ENCODE measurements at regions not wholly inside any gene's neighbourhood (a gene's known extent, or its start where the extent isn't known, plus 50 kb on each side); places are given as distances from the start of the nearest gene placed in this dataset.
"Not testable (repeated sequence)": the region's sequence is repeated elsewhere in the genome, so short reads cannot be mapped to it uniquely, and the experiment has no call there.

DNA sequence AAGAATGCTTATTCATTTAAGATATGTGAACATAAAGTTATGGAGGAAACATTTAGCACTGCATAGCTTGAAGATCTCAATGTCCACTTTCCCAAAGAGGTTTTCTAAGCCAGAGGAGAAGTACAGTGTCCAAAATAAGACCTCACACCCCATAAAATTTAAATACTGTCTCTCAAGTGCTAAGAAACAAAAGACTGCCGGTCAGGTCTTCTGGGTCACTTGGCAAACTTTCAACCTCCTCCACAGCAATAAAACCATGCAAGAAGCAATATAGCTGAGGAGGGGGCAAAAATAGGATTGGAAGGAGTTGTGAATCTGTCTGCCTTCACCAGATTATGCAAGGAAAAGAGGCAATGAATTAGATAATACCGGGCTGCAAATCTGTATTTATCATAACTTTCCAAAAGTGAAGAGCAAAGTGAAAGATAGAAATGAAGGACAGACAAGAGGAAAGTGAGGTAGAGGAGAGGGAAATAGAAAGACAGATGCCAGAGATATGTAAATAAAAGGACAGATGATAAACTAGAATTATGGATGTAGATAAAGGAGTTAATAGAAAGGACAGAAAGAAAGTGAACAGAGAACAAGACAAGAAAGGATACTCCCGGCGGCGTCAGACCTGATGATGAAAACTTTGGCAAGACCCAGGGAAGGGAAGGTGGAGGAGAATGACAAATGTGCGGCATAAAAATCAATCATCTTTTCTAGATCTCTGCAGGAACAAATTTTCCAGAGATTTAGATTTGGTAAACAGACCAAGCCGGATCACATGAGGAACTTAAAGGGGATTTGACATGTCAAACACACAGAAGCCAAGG, 152.7 kb upstream of the FAM241A start:
- DNase-seq: no peak

GRCh38 chr4:111994392-111994791, 150.9 kb upstream of the FAM241A start:
- no peak for DNase-seq

DNA sequence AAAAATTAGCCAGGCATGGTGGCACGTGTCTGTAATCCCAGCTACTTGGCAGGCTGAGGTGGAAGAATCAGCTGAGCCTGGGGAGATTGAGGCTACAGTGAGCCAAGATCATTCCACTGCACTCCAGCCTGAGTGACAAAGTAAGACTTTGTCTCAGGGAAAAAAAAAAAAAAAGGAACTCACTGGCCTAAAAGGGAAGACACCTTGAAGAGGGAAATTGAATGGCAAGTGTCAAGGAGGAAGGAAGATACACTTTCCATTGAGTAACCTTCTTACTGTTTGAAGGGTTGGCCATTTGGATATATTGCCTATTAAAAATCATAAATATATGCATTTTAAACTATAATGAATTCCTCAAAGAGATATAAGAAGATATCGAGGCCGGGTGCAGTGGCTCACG, 147.5 kb upstream of the FAM241A start:
- no peak for DNase-seq

DNA sequence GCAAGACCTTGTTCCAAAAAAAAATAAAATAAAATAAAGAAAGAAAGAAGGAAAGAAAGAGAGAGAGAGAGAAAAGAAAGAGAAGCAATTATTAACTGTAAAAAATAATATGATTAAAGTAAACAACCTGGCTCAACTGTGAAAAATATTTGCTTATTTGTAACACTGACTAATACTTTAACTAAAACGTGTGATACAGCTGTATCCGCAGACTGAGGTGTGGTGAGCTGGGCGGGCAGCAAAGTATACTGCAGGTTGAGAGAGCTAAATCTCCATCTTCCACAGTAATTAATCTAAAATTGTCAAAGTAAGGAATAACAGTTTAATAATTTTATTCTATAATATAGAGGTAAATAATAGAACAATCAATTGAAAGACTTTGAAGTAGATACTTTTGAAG, 145.5 kb upstream of the FAM241A start:
- no peak for DNase-seq

DNA sequence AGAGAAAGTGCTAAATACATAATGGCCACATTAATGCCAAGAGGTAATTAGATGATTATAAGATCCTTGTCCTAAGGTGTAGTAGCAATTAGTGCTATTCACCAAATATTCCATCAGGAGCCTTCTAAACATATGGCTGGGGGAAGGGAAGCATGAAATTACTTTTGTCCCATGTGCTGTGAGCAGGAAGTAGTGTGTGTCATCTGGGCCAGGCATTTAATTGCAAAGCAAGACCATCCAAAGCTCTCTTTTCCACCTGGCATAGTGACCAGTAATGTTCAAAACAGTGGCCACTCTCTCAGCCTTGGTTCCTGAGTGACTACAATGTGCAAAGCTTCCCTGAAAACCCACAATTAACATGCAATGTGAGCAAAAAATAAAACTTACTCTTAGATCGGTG, 144.2 kb upstream of the FAM241A start:
- no peak for DNase-seq

- no peak for DNase-seq
Measured at GRCh38 chr4:112002248-112002661, 143.0 kb upstream of the FAM241A start.

DNA sequence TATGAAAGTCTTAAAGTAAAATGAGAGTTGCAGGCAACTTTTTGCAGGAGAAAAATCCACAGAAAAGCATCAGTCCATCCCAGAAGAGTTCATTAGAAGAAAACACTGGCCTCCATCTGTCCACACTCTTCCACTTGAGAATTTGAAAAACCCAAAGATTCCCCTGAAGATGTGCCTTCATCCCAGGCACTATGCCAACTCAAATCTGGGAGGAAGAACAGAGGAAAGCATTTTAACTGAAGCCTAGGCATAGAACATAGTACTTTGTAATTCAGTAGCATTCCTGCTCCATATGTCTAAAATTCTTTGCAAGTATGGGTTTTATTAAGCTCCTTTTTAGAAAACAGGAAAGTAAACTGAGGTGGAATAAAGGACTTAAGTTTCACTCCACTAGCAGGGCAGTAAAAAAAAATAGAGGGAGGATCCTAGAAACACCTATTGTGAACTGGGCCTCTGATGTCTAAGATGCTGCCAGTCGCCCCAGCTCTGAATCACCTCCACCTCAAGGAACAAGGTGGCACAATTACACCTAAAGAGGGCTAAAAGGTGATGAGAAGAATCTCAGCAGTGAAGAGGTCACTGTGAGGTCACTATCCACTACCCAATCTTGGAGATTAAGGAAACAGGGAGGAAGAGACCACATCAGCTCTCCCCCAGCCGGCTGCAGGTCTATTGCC, 141.9 kb upstream of the FAM241A start:
- no peak for DNase-seq

DNA sequence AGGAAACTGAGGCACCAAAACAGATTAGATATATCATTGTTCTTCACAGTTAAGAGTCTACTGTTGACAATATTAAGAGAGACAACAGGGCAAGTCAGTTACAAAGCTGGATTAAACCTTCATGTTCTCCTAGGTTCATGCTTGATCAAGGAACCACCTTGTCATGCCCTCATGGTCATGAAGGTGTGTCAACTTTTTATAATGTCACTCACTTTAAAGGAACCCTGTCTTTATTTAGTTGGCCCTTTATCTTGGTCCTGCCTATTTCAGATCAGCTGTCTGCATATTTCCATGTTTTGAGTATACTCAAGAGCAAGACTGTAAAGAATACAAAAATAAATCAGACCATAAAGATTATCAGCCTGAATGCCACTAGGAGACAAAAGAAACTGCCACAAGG, 140.2 kb upstream of the FAM241A start:
- no peak for DNase-seq

GRCh38 chr4:112007391-112007790, 137.9 kb upstream of the FAM241A start:
- DNase-seq: no peak

GRCh38 chr4:112015960-112016359, 129.3 kb upstream of the FAM241A start:
- DNase-seq: no peak

- DNase-seq: no peak
Measured at GRCh38 chr4:112023402-112023950, 121.8 kb upstream of the FAM241A start.

GRCh38 chr4:112026058-112026457, 119.2 kb upstream of the FAM241A start:
- DNase-seq: no peak

DNA sequence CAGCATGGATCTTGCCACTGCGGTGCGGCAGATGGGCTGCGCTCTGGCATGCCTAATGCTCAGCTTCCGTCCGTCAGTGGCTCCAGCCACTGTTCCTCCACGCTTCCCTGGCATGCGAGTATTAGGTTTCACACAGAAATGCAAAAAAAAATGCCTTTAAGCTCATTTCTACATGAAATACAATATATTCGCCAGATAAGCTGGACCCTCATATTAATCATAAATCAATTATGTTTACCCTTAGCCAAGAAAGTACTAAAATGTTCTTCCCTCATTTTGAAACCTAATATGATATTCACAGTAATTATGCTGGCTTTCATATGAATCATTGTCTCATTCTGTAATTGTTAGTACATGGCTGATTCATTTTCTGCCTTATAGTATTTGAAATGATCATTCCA, 115.5 kb upstream of the FAM241A start:
- no peak for DNase-seq

DNA sequence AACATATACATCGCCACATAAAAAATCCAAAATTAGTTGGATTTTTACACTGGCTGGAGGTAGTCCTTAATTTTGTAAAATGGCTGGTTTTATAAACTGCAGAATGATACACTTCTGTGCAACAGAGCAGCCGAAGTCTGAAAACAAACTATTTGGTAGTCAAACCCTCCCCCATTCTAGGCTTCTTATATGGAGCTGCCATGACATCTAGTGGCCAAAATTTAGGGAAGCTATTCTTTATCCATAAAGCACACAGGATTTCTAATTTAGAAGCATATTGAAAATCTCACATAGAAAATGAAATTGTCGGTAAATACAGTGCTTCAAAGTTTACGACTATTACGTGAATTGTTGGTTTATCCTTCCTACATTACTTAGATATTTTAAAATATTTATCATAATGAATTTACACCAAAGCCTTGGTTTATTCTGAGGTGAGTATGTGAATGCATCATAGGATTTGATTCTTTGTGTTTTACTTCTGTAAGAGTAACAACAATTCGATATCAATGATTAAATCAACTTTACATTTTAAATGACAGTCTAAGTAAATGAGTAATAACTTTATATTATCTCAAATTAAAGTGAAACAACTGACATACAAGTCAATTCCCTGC, 113.4 kb upstream of the FAM241A start:
- no peak for DNase-seq

DNA sequence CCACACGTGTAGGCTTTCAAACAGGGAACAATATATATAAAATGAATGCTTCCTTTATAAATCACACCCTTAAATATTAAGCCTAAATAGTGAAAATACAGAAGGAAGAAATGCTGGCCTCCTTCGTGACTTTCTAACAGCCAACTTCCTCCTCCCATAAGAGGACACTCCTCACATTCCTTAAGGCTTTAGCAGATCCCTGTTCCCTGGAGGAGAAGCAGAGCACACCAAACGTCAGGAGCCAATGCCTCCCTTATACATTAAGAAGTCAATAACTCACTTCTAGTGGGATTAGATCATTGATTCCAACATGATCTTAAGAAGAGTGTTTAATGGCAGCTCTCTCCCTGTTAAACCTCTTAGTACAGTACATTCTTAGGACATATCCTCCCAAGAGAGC, 108.4 kb upstream of the FAM241A start:
- no peak for DNase-seq

- no peak for DNase-seq
Measured at GRCh38 chr4:112038861-112039260, 106.4 kb upstream of the FAM241A start.

DNA sequence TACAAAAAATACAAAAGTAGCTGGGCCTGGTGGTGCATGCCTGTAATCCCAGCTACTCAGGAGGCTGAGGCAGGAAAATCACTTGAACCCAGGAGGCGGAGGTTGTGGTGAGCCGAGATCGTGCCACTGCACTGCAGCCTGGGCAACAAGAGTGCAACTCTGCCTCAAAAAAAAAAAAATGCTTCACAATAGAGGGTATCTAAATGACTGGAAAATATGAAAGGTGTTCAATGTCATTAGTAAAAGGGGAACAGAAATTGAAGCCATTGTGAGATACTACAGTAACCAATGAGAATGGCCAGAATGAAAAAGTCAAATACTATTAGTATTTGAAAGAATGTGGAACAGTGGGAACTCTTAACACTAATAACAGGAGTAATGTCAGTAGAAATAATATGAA, 96.1 kb upstream of the FAM241A start:
- not testable (repeated sequence) for DNase-seq

GRCh38 chr4:112053825-112054350, 91.4 kb upstream of the FAM241A start:
- DNase-seq: no peak

DNA sequence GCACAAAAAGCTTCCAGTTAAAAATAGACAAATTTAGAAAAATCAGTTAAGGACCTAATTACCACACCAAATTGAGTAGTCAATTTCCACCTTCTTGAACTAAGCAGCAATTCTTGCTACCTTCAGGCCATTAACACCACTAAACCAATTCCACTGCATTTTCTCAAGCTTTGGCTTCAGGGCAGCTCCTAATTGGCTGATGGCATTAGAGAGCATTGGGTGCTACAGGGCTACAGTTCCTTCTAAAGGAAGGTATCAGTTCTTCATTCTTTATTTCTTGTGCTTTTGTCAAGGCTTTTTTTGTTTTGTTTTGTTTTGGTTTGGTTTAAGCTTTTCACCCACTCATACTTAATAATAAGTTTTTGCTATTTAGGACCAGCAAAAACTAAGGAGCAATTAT, 90.2 kb upstream of the FAM241A start:
- DNase-seq: no peak

DNA sequence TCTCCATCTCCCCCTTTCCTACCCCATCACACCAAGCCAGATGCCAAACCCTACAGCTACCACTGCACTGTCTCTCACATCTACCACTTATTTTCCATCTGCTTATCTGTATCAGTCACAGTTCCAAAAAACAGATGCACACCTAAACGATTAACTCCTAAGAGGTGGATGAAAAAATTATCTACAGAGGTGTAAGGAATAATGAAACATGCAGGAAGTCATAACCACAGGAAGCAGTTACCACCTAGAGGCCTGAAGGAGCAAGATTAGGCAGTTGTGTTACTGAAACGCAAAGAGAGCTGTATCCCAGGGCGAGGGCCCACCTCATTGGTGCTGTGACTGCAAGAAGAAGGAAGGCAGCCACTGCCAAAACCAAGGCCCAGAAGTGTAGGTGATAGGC, 87.8 kb upstream of the FAM241A start:
- DNase-seq: no peak

- no peak for DNase-seq
Measured at GRCh38 chr4:112058433-112058832, 86.8 kb upstream of the FAM241A start.

DNA sequence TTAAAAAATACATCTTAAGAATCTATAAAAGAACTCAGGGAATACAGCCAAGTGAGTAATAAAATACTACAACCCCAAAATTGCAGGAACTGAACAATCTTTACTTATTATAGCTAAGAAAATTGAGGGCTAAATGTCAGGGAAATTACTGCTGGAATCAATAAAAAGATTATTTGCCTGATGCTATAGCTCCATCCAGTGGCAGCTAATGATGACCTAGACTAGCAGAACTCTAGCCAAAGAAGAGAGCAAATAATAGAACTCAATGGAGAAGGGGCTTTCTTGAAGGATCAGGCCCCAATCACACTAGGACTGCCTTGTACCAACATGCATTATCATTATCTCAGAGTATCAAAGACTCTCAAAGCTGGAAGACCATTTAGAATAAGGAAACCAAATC, 85.0 kb upstream of the FAM241A start:
- no peak for DNase-seq

DNA sequence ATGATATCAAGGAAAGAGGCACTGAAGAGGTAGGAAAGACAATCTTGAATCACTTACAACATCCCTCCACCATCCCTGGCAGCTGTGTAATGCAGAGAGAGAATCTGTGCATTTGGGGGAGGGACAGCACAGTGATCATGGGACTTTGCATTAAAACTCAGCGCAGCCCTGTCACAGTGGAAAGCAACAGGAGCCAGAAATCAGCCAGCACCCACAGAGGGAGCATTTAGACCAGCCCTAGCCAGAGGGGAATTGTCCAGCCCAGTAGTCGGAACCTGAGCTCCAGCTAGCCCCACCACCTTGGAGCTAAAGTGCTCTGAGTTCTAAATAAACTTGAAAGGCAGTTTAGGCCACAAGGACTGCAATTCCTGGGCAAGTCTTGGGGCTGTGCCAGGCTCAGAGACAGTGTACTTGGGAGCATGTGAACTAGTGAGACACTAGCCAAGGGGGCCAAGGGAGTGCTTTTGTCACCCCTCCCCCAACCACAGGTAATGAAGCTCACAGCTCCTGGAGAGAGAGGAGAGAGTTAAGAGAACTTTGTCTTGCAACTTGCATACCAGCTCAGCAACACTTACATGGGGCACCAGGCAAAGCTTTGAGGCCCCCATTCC, 83.9 kb upstream of the FAM241A start:
- no peak for DNase-seq
